PFSK-1 (cell line): ENCODE measurements at regions not wholly inside any gene's neighbourhood (a gene's known extent, or its start where the extent isn't known, plus 50 kb on each side); places are given as distances from the start of the nearest gene placed in this dataset.

ENCODE experiments used
- POLR2AphosphoS5 ChIP-seq: IDR thresholded peaks from 2 replicates; pipeline ENCODE4 v1.6.1; 2012; ENCODE audit warnings: low read depth, mild to moderate bottlenecking, control low read depth, low read length, moderate library complexity
- SIN3A ChIP-seq: IDR thresholded peaks from 2 replicates; pipeline ENCODE4 v1.6.1; 2012; ENCODE audit warnings: mild to moderate bottlenecking, low read length, moderate library complexity, borderline replicate concordance; ENCODE audit not compliant: insufficient read depth
- TF ChIP-seq, protein P1 (sequence below), 2 experiments: IDR thresholded peaks; 2 replicates each; pipeline versions ENCODE4 v1.6.1 to v1.8.0; 2011 to 2012; ENCODE audit warnings: low read depth in 2 of 2, low read length in 2 of 2, control low read depth in 1 of 2, inconsistent platforms in 1 of 2, mild to moderate bottlenecking in 1 of 2, moderate library complexity in 1 of 2; ENCODE audit not compliant: insufficient read depth in 1 of 2

DNA sequence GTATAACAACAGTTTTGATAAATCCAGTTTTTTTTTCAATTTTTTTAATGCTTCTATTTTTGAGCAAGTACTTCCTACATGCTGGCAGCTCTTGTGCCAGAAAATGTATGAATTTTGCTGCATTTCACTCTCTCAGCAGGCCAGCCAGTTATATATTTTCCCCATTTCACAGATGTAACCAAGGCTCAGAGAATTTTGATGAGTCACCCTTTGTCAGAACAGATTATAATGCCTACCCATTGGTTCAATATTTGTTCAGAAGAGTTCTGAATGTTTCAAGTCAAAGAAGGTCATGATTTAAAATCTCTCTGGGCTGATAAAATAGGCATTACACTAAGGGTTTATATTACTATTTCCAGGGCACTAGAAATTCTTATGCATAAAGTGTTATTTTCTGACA lies 452.2 kb downstream of the RWDD3 start:
- TF ChIP-seq, protein P1, sequence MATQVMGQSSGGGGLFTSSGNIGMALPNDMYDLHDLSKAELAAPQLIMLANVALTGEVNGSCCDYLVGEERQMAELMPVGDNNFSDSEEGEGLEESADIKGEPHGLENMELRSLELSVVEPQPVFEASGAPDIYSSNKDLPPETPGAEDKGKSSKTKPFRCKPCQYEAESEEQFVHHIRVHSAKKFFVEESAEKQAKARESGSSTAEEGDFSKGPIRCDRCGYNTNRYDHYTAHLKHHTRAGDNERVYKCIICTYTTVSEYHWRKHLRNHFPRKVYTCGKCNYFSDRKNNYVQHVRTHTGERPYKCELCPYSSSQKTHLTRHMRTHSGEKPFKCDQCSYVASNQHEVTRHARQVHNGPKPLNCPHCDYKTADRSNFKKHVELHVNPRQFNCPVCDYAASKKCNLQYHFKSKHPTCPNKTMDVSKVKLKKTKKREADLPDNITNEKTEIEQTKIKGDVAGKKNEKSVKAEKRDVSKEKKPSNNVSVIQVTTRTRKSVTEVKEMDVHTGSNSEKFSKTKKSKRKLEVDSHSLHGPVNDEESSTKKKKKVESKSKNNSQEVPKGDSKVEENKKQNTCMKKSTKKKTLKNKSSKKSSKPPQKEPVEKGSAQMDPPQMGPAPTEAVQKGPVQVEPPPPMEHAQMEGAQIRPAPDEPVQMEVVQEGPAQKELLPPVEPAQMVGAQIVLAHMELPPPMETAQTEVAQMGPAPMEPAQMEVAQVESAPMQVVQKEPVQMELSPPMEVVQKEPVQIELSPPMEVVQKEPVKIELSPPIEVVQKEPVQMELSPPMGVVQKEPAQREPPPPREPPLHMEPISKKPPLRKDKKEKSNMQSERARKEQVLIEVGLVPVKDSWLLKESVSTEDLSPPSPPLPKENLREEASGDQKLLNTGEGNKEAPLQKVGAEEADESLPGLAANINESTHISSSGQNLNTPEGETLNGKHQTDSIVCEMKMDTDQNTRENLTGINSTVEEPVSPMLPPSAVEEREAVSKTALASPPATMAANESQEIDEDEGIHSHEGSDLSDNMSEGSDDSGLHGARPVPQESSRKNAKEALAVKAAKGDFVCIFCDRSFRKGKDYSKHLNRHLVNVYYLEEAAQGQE (IDR thresholded peaks at IDR 0.05; ENCODE audit: insufficient read depth in 1 of 2, low read depth in 2 of 2, low read length in 2 of 2): no peak
- no peak for TF ChIP-seq POLR2AphosphoS5
- TF ChIP-seq SIN3A: no peak
